ENCODE measurements at regions not wholly inside any gene's neighbourhood (a gene's known extent, or its start where the extent isn't known, plus 50 kb on each side); places are given as distances from the start of the nearest gene placed in this dataset.
A peak's percentile ranks its signal among the peaks of the same experiment; 100 is the strongest.
"Not testable (repeated sequence)": the region's sequence is repeated elsewhere in the genome, so short reads cannot be mapped to it uniquely, and the experiment has no call there.

DNA sequence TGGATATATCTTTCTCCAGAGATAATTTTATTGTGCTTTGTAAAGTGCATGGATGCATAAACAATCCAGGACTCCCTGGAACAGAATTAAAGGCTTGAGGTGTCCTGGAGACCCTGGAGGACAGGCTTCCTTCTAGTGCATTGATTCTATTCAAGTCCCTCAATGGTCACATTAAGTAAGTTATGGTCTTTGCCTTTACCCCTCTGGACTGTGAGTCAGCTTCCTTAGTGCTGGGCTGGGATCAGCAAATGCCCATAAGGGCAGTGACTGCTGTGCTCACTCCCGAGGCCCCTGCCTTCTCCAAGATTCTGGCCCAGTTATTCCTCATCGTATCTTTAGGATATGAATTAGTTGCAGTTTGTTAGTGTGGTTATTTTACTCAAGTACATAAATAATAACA, 178.7 kb upstream of the PRSS58 start:
- DNase-seq: no peak

DNA sequence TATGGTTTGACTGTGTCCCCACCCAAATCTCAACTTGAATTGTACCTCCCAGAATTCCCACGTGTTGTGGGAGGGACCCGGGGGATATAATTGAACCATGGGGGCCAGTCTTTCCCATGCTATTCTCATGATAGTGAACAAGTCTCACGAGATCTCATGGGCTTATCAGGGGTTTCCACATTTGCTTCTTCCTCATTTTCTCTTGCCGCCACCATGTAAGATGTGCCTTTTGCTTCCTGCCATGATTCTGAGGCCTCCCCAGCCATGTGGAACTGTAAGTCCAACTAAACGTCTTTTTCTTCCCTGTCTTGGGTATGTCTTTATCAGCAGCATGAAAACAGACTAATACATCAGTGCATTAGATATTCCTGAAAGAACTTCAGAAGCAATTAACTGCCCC, 177.7 kb upstream of the PRSS58 start:
- DNase-seq: not testable (repeated sequence)

DNA sequence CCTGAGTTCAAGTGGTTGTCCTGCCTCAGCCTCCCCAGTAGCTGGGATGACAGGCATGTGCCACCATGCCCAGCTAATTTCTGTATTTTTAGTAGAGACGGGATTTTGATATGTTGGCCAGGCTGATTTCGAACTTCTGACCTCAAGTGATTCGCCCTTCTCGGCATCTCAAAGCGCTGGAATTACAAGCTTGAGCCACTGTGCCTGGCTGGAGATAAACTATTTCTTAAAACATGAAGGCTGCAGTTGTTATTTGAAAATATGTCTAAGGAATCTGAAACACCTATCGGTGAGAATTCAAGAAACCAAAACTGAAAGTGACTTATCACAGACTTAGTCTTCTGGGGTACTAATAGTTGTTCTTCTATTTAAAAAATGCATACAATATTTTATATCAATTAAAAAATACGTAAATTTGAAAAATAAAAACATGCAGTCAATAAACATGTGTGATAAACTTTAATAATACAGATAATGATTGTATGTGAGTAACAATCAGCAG, 176.9 kb upstream of the PRSS58 start:
- DNase-seq: no peak

DNA sequence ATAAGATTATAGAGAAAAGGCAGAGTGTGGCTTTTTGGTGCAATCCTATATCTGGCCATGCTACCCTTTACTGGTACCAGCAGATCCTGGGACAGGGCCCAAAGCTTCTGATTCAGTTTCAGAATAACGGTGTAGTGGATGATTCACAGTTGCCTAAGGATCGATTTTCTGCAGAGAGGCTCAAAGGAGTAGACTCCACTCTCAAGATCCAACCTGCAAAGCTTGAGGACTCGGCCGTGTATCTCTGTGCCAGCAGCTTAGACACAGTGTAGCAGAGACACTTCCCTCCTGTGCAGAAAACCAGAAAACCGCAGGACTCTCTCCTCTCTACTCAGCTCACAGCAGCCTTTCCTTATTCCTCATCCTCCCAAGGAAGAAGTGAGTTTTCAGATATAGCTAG, 176.3 kb upstream of the PRSS58 start:
- DNase-seq: not testable (repeated sequence)

DNA sequence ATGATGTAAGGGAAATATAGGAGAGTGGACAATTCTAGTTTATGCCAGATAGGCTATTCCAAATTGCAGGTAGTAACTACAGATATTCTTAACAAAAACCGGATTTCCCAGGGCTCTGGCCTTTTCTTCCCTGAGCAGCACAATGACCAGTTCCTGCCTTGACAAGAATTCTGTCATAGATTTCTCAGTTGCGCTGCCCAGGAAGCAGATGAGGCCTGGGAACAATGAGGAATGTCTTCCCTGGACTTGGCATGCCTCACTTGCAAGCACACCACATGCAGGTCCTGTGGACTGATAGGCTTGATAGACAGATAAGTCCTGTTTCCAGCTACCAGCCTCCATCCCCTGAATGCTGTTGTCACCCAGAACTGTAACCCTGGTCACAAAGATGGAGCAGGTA, 174.5 kb upstream of the PRSS58 start:
- no peak for DNase-seq

DNA sequence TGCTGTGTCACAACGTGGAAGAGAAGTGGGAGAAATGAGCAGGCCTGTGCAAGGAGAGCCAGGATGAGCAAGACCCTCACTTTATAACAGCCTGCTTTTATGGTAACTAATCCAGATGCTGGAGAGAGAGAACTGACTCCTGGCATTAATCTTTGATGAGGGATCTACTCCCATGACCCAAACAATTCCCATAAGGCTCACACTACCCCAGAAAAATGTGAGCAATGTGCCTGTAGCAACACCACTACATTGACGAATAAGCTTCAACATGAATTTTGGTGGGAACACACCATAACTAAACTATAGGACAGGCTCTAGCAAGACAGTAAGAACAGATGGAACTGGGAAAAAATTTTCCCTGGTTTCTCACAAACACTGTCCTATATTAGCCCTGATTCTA, 173.6 kb upstream of the PRSS58 start:
- no peak for DNase-seq

DNA sequence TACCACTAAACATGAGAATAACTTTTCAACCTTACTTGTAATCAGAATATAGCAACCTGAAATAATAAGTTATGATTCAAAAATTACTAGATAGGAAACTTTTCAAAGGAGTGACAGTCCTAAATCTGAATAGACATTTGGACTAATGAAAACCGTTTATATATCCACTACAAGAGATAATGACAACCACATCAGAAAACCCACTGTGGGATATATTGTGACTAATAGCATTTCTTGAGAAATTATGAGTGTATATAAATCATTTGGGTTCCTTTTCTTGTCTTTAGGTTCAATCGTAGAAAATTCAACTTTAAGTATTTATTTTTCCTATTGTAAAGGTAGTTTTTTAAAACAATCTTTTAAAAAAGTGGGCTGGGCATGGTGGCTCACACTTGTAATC, 170.2 kb upstream of the PRSS58 start:
- no peak for DNase-seq

DNA sequence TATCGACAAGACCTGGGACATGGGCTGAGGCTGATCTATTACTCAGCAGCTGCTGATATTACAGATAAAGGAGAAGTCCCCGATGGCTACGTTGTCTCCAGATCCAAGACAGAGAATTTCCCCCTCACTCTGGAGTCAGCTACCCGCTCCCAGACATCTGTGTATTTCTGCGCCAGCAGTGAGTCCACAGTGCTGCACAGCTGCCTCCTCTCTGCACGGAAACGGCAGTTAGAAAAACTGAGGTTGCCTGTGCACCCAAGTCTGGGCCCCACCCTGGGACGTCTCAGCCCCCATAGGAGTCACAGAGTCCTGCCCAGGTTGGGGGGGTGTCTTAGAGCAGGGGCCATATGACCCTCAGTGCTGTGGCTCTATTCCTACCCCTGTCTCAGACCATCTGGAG, 167.4 kb upstream of the PRSS58 start:
- no peak for DNase-seq

DNA sequence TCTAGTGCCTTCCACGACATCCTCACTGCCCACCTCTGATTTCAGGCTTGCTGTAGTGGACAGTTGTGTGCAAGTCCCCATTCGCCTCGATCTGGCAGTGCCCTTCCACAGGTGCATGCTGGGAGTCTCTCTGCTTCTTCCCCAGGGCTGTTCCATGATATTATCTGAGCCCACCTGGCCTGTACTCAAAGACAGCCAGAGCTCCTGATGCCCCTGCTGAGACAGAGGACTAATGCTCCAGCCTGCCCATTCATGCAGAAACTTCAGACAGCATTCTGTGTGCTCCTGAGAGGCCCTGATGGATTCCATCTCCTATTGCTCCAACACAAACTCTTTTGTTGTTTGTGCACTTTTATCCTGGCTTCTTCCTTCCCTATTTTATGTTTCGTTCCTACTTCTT, 164.8 kb upstream of the PRSS58 start:
- no peak for DNase-seq

DNA sequence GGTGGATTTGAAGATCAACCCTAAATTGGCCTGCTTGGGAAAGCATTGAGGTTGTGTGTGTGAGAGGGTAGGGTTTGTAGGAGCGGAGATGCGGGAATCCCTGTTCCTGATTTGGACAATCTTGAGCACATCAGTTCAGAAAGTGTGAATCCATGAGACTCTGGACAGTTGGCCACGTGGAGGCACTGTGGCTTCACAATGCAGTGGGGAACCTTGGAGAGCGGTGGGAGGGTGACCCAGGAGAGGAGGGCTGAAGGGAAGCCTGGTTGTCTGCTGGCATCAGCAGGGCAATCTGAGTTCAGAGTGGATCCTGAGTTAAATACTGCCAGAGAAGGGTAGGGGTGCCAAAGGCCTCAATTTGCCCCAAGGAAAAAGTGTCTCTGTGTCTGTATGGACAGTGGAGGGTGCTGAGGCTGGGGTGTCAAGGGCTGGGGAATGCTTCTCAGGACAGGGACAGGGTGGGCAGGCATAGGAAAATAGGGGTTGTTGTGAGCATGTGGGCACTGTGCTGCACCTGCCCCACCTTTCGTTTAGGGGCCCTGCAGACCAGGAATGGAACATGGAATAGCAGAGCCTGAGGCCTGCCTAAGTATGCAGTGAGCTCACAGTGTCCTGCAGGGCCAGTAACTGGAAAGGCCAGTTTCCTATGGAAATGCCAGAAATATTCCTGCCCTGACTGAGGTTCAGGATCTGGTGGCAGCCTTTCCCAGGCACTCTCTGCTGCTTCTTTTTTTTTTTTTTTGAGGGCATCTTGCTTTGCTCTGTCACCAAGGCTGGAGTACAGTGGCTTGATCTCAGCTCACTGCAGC, 162.9 kb upstream of the PRSS58 start:
- peak; percentile 7 for DNase-seq

DNA sequence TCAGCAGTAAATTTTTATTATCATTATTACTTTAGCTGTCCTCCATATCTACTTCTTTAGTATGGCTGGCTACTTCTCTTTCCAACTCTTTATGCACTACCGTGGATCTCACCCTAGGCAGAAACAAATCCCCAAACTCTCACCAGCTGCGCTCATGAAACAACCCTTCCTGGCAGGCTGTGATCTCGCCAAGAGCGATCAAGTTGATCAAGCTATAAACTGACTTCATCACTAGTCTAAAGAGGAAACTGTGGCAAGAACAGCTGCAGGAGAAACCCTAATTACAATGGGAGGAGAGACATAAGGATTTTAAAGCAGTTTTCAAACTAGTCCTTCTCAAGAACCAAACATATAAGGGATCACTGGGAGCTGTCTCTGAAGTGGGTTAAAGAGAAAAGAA, 160.5 kb upstream of the PRSS58 start:
- DNase-seq: no peak

DNA sequence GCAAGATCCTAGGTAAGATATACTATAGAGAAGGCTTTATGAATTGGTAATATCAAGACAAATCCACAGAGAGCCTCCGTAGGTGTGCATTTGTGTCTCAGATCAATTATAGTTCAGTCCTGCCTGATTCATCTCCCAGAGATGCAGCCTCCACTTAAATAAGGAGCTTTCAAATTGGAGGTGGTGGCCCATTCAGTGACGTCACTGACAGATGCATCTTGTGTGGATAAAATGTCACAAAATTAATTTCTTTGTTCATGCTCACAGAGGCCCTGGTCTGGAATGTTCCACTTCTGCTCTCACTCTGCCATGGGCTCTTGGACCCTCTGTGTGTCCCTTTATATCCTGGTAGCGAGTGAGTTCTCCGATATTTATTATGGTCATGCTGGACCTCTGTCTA, 157.1 kb upstream of the PRSS58 start:
- DNase-seq: no peak

DNA sequence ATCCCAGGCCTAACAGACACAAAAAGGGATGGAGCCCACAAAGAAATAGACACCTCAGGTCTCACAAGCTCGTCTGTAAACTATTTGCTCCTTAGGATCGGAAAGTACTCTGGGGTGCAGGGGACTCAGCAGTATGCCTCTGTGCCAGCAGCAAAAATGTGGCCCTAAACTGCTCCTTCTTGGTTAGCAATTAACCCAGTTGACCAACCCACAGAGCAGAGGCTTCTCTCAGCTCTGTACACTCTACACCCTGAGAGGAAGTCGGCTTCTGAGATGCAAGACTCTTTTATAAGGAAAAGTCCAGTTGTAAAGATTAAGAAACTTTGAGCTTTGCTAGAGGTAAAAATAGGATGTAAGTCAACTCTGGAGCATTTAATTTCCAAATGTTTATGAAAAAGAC, 156.3 kb upstream of the PRSS58 start:
- DNase-seq: no peak

DNA sequence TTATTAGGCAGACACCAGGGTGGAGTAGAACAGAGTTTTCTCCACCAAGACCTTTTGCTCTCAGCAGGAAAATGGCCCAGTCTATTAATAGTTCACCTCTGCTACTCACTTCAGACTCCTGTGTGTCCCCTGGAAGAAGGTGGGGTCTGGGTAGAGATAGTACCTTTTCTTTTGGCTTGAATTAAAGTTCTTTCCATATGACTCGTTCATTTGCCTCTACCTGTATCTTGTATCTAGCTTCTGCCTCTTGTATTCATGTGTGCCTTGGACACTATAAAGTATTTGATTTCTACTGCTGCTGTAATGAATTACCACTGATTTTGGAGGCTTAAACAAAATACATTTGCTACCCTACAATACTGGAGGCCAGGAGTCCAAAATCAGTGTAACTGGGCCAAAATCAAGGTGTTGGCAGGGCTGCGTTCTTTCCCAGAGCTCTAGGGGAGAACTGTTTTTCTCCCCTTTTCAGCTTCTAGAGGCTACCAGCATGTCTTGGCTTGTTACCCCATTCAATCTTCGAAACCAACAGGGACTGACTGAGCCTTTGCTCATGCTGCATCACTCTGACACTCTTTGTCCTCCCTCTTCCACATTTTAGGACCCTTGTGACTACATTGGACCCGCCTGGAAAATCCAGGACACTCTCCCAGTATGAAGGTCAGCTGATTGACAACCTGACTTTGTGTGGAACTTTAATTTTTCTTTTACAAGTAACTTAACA, 155.6 kb upstream of the PRSS58 start:
- no peak for DNase-seq

DNA sequence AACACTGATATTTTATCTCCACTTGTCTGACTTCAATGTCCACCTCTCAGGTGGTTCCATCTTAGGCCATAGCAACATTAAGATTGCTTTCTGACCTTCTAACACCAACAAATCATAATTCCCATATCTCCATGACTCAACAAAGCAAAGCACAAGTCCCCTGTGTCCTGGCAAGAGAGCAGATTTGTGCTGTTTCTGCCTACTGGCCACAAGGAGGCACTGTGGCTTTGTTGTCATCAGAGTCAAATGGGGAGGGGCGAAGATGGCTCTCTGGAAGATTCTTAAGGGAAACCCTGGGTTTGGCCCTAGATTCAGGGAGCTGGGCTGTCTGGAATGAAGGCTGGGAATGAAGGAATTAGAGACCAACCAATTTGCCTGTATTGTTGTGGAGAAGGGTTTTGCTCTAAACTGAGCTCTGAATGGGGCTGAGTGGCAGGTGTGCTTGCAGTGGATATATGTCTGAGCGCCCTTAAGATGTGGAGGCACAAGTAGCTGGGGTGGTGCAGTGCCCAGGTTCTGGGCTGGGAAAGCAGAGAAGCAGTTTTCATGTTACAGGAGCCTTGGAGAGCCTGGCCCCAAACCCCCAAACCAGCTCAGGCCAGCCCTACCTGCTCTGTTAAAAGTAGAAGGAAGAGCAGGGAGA, 154.8 kb upstream of the PRSS58 start:
- peak; percentile 62 for DNase-seq

DNA sequence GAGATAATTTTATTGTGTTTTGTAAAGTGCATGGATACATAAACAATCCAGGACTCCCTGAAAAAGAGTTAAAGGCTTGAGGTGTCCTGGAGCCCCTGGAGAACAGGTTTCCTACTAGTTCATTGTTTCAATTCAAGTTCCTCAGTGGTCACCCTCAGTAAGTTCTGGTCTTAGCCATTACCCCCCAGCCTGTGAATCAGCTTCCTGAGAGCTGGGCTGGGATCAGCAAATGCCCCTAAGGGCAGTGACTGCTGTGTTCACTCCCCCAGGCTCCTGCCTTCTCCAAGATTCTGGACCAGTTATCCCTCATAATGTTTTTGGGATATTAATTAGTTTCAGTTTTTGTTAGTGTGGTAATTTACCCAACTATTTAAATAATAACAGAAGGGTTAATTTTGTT, 151.6 kb upstream of the PRSS58 start:
- no peak for DNase-seq

DNA sequence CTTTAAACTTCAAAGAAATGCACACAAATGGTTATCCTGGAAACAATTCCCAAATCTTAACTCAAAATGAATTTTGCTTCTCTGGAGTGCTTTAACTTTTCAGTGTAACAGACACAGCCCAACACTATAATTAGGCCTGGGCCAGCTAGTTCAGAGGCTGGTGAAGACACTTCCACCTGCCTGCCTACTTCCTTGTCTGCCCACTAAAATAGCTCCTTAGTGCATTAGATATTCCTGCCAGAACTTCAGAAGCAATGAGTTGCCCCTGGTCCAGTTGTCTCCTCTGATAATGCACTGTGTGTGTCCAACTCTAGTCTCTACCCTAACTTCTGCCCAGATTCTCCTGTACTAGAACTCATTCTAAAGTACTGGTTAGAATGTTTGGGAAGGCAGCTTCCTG, 150.9 kb upstream of the PRSS58 start:
- no peak for DNase-seq

DNA sequence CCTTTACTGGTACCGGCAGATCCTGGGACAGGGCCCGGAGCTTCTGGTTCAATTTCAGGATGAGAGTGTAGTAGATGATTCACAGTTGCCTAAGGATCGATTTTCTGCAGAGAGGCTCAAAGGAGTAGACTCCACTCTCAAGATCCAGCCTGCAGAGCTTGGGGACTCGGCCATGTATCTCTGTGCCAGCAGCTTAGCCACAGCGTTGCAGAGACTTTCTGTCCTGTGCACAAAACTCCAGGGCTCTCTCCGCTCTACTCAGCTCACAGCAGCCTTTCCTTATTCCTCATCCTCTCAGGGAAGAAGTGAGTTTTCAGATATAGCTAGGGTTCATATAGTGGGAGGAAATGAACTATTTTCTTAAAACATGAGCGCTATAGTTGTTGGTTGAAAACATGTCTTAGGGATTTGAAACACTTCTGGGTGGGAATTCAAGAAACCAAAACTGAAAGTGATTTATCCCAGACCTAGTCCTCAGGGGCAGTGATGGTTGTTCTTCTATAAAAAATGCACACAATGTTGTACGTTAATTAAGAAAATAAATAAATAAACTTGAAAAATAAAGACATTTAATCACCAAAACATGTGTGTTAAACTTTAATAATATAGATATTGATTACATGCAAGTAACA, 150.2 kb upstream of the PRSS58 start:
- DNase-seq: no peak

DNA sequence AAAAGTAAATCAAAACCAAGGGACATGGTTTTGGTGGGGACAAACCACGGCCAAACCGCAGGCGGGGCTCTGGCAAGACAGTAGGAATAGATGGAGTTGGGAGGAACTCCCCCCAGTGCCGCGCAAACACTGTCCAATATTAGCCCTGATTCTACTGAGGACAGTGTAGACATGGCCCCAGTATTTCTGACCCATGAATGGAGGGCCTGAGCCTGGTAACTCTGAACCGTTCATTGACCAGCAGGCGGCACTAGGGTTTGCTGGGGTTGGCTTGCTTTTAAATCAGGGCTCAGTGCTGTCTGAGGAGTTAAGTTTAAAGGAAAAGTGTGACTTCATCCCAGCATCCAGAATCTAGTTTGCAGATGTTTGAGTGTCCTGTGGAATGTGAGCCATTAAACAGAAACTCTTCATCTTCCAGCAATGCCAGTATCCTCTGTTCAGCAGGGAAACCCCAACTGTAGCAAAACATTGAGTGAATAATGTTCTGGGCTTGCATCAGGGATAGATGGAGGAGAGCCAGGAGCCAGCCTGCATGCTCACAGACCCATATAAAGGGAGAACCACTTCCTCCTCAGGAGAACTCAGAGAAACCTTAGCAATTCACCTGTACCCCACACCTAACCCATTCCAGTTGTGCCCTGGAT, 147.4 kb upstream of the PRSS58 start:
- no peak for DNase-seq

DNA sequence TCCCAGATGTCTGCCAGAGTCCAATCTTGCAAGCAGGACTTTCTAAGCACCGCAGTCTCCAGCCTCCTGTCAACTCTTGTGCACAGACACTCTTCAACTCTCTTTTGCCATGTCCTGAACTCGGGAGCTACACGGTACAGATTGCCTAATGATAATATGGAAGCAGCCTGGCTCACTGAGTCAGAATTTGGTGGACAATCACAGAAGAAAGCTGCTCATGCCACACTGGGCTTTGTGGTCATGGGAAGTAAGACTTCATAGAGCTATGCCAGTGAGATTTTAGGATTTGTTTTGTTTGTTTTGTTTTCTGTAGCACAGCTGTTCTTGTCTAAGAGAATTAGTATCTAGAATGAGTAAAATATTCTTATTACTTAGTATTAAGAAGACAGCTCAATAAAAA, 144.1 kb upstream of the PRSS58 start:
- no peak for DNase-seq

DNA sequence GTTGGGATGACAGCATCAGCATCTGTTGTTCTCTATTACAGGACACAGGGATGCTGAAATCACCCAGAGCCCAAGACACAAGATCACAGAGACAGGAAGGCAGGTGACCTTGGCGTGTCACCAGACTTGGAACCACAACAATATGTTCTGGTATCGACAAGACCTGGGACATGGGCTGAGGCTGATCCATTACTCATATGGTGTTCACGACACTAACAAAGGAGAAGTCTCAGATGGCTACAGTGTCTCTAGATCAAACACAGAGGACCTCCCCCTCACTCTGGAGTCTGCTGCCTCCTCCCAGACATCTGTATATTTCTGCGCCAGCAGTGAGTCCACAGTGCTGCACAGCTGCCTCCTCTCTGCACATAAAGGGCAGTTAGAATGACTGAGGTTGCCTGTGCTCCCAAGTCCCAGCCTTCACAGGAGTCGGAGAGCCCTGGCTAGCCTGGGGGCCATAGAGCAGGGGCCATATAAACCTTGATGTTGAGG, 142.2 kb upstream of the PRSS58 start:
- no peak for DNase-seq

DNA sequence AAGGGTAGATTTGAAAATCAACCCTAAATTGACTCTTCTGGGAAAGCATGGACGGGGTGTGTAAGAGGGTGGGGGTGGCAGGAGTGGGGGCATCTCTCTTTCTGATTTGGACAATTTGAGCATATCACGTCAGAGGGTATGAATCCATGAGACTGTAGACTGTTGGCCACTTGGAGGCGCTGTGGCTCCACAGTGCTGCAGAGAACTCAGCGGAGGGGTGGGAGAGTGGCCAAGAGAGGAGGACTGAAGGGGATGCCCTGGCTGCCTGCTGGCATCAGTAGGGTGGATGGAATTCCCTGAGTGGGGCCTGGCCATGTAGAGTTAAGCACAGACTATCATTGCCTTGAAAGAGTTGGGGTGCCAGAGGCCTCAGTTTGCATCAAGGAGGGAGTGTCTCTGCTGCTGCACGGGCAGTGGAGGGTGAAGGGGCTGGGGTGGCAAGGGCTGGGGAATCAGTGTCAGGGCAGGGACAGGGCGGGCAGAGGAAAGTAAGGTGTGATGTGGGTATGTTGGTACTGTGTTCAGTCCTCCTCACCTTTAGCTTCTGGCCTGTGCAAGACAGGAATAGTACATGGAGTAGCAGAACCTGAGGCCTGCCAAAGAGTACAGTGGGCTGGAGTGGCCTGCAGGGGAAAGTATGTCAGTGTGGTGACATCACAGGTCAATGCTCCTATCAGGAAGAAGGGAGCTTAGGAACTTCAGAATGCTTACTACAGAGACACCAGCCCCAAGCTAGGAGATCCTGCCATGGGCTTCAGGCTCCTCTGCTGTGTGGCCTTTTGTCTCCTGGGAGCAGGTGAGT, 133.5 kb upstream of the PRSS58 start:
- peak; percentile 69 for DNase-seq
